ENCODE measurements at regions not wholly inside any gene's neighbourhood (a gene's known extent, or its start where the extent isn't known, plus 50 kb on each side); places are given as distances from the start of the nearest gene placed in this dataset.

DNA sequence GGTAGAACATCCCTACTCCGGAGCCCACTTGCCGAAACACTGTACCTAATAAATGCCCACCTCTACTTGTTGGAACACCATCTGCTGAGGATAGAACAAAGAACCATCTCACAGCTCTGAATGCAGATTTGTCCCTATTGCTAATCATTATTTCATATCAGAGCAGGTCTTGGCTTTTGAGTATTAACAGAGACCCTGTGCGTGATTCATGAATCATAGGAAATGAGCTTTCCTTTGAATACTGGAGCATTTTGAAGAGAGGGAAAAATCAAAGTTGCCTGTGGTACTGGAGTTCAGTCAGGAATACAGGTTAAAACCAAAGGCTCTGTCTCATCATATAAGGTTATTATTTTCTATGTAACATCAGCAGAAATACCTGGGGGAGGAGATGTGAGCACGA, 1132.3 kb downstream of the XPNPEP1 start:
- TF ChIP-seq, protein P1, sequence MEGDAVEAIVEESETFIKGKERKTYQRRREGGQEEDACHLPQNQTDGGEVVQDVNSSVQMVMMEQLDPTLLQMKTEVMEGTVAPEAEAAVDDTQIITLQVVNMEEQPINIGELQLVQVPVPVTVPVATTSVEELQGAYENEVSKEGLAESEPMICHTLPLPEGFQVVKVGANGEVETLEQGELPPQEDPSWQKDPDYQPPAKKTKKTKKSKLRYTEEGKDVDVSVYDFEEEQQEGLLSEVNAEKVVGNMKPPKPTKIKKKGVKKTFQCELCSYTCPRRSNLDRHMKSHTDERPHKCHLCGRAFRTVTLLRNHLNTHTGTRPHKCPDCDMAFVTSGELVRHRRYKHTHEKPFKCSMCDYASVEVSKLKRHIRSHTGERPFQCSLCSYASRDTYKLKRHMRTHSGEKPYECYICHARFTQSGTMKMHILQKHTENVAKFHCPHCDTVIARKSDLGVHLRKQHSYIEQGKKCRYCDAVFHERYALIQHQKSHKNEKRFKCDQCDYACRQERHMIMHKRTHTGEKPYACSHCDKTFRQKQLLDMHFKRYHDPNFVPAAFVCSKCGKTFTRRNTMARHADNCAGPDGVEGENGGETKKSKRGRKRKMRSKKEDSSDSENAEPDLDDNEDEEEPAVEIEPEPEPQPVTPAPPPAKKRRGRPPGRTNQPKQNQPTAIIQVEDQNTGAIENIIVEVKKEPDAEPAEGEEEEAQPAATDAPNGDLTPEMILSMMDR (IDR thresholded peaks at IDR 0.05; ENCODE audit: poor library complexity, severe bottlenecking): no peak
- TF ChIP-seq EZH2 (IDR thresholded peaks at IDR 0.05; ENCODE audit: borderline replicate concordance, insufficient read depth, low read length, poor library complexity, severe bottlenecking) (no peak), EP300 (conservative IDR thresholded peaks at IDR 0.05; ENCODE audit: poor library complexity, severe bottlenecking) (no peak), POLR2AphosphoS5 (IDR thresholded peaks at IDR 0.05) (no peak), MXI1 (conservative IDR thresholded peaks at IDR 0.05; ENCODE audit: poor library complexity, severe bottlenecking) (no peak), RAD21 (conservative IDR thresholded peaks at IDR 0.05) (no peak)
